ENCODE measurements at regions not wholly inside any gene's neighbourhood (a gene's known extent, or its start where the extent isn't known, plus 50 kb on each side); places are given as distances from the start of the nearest gene placed in this dataset.
A peak's percentile ranks its signal among the peaks of the same experiment; 100 is the strongest.
"Not testable (repeated sequence)": the region's sequence is repeated elsewhere in the genome, so short reads cannot be mapped to it uniquely, and the experiment has no call there.

DNA sequence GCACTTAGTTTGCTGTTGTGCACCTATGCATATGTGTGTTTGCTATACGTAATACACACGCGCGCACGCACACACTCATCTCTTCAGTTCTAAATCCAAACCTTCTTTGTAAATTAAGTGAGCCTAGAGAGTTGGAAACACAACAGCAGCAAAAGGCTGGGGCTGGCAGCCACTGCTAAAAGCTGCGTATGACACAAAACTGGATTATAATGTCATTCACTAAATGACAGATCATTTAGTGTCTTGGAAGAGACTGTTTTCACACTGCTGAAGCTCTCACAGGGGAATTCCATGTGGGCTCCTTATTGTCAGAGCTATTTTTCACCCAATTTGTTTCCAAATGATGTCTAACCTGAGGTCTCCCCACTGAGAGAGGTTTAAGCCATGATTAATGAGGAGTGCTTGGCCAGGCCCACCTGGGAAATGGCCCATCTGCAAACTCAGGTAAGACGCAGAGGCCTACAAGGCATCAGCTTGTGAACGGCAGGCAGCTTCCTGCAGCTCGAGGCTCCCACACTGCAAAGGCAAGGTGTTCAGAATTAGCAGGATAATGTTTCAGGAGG lies 94.2 kb downstream of the OLIG3 start:
- no peak for DNase-seq (ENCODE audit: low read depth, low spot score)

GRCh38 chr6:137395316-137395715 lies 98.9 kb downstream of the OLIG3 start:
- no peak for DNase-seq (ENCODE audit: low read depth, low spot score)

- DNase-seq (ENCODE audit: low read depth, low spot score), result no peak
These were observed 103.0 kb downstream of the OLIG3 start for GRCh38 chr6:137391061-137391814.

DNA sequence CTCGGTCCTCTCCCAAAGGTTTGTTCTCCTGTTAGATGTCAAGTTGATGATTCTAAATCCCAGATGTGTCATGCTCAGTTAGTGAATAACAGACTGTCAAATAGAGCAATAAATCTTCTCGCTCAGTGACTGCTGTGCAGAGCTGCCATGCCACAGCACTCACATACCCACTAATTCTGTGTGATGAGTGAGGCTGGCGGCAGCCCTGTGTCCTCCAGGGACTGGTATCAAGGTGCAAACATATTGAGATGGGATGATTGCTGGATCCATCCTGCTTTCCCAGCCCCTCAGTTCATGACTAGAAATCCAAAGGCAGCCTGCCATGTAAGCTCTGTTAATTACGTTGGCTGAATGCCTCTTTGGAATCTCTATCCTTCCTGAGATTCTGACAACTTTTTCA lies 103.9 kb downstream of the OLIG3 start:
- DNase-seq (ENCODE audit: low read depth, low spot score), result no peak

DNA sequence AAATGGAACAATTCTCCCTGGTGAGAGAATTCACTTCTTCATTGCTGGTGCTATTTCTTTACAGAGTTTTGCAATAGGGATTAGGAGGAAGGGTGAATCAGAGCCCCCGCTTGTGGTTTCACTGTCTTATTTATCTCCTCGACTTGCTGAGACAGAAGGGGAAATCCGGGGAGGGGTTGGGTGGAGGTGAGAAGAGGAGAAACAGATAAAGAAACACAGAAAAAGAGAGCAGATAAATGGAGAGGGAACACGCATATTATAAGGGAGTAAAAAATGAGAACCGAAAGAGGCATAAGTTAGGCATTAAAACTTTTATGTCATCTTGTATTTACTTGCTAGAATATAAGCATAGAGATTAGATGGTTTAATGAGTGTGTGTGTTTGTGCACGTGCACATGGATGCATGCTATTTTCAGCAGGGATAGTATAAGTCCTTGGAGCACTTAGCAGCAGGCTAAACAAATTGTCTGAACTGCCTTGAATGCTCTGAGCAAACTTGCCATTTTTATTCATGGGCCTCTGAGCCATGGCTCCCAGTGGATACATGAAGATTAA lies 105.0 kb downstream of the OLIG3 start:
- no peak for DNase-seq (ENCODE audit: low read depth, low spot score)

- DNase-seq (ENCODE audit: low read depth, low spot score), result peak; percentile 10
These were observed 107.0 kb downstream of the OLIG3 start for GRCh38 chr6:137387096-137387764.

- DNase-seq (ENCODE audit: low read depth, low spot score), result not testable (repeated sequence)
These were observed 110.9 kb downstream of the OLIG3 start for GRCh38 chr6:137383287-137383686.

GRCh38 chr6:137378090-137378369 lies 116.2 kb downstream of the OLIG3 start:
- DNase-seq (ENCODE audit: low read depth, low spot score), result no peak

GRCh38 chr6:137373296-137373695 lies 120.9 kb downstream of the OLIG3 start:
- no peak for DNase-seq (ENCODE audit: low read depth, low spot score)

DNA sequence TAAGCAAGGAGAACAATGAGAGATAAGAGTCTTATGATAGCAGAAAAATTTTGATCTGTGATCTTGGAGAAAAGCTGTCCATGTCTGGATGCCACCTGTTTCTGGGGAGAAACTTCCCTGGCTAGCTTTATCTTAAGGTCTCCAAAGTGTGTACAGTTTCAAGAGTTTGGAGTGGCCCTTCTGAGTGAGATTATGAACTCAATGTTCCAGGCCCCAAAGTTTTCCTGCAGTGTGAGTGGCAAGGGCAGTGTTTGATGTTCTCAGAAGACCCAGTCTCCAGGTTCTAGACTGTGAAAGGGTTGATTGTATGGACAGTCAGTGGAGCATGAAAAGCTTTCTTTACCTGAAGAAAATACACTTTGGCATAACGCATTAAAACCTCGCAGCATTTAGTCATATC lies 121.7 kb downstream of the OLIG3 start:
- DNase-seq (ENCODE audit: low read depth, low spot score), result no peak

DNA sequence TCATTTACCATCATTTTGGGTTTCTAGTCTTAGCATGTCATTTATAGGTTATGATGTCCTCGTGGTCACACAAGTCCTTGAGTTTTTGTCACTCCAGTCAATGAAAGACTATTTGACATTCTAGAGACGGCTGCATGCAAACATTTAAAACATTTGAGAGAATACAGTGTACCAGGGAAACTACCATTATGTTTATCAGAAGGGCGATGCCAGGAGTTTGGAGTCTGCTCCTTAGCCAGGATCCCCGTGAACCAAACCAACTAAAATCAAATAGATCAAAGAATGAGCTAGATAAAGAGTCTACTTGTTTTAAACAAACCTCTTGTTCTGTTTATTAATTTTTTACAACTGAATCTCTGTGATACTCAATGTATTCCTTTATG lies 122.6 kb downstream of the OLIG3 start:
- DNase-seq (ENCODE audit: low read depth, low spot score), result no peak

- peak; percentile 10 for DNase-seq (ENCODE audit: low read depth, low spot score)
These were observed 123.1 kb downstream of the OLIG3 start for GRCh38 chr6:137370871-137371633.

DNA sequence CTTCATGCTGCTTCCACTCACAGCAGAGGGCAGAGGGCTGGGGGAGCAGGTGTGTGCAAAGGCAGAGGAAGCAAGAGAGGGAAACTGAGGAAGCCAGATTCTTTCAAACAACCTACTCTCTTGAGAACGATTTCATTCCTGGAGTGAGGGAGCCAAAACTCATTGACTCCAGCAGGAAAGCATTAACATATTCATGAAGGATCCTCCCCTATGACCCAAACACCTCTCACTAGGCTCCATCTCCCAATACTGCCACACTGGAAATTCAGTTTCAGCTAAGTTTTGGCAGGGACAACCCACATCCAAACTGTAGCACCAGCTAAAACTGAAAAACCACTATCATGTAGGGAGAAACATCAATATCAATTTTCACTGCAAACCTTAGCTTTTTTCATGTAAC lies 125.1 kb downstream of the OLIG3 start:
- DNase-seq (ENCODE audit: low read depth, low spot score), result no peak

- peak; percentile 31 for DNase-seq (ENCODE audit: low read depth, low spot score)
These were observed 128.3 kb downstream of the OLIG3 start for GRCh38 chr6:137365707-137366437.

DNA sequence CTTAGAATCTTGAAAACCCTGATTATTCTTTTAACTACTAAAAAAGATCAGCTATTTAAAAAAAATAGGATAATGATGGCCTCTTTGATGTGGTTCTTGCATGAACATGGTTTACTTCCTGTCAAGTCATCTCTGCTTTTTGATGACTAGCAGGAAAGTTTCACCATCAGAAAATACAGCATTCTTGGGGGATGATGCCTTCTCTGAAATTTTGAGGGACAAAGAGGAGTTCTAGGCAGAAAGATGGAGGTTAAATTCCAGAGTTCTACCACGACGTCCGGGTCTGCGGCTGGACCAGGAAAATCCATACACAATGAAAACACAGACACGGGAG lies 130.4 kb downstream of the OLIG3 start:
- DNase-seq (ENCODE audit: low read depth, low spot score), result no peak

DNA sequence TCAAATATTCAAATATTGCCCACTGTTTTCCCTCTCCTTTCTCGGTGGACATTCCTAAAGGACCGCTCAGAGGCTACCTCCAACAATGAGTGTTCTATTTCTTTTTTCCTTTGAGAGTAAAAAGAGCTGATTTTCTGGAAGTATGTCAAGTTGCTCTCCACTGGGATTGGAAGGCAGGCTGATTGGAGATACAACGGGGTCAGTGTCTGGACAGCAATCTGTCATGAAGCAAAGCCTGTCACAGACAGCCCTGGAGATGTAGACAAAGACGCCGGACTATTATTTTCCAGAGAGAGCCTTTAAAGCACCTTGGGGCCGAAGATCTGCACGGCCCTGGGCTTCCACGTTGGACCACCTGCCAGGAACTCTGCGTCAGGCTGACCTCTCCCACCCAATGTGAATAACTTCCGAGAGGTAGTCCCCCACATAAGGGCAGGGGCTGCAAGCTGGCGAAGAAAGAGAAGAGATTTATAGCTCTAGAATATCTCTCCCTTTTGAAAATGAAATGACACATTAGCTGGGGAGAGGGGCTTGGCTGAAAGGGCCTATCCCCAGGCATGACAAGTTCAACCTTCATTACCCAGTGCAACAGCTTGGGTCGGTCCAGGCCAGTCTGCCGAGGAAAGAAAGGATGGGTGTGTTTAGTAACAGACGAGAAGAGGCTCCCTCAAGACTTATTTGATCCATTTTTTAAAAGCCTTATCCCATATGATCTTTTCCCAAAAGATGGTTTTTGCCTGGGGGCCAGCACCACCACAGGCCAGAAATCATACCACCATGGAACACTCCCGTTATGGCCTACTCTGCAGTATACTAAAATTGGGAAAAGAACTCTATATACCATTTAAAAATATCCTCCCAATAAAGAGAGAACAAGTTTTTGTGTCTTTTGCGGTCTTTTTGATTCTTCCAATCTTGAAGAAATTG lies 131.1 kb downstream of the OLIG3 start:
- DNase-seq (ENCODE audit: low read depth, low spot score), result no peak

GRCh38 chr6:137361701-137362100 lies 132.5 kb downstream of the OLIG3 start:
- DNase-seq (ENCODE audit: low read depth, low spot score), result no peak

DNA sequence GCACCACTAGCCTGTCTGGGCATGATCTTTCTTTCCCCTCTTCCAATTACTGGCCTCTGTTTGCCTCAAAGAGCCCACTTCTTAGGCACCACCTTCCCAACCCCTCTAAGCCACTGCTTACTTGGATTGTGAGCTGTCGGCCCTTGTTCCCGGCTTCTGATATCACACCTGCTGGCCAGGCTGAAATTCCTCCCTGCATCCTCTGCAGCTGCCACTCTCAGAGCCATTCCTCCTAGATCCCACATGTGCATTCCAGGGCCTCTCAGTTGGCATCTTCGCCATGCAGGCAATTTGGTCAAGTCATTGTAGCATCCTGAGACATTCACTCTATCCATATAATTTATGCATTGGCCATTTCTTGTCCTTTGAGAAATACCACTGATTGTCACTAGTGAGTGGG lies 135.9 kb downstream of the OLIG3 start:
- peak; percentile 51 for DNase-seq (ENCODE audit: low read depth, low spot score)

DNA sequence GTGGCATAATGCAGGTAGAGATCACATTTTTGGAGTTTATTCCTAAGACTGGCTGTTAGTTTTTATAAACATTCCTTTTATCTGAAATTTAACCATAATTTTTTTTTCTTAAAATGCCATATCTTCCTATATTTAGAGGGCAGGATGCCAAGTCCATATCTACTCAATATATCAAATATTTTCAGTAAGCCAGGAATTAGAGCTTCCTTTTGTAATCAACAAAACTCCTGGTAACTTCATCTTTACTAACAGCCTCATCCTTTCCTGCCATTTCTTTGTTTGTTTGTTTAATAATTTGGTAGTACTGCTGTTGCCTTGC lies 136.3 kb downstream of the OLIG3 start:
- no peak for DNase-seq (ENCODE audit: low read depth, low spot score)

DNA sequence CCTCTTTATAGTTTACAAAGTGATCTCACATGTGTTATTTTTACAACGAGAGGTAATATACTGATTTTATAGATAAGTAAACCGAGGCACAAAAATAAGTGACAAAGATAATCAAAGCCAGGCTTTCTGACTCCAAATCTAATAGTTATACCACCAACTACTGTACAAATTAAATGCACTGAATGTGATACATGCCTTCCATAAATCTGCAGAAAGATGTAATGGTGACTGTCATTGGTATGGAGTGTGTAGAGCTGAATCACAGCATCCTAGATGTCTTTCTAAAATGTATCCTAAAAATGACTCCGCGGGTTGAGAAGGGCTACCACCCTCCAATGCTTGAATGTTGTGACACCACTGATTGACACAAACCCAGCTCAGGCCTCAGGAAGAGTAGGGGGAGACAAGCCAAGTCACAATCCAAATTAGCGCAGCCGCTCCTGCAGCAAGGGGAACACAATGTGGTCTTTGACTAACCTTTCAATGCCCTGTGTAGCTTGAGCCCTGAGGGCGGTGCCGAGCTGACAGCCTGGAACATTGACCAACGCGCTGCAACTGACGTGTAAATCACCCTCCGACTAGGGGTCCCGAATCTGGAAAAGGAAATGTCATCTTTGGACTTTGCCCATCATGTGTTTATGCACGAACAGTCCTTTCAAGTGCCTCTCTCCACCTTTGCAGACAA lies 136.8 kb downstream of the OLIG3 start:
- DNase-seq (ENCODE audit: low read depth, low spot score), result peak; percentile 82
